GM12892 (cell line): ENCODE measurements at regions not wholly inside any gene's neighbourhood (a gene's known extent, or its start where the extent isn't known, plus 50 kb on each side); places are given as distances from the start of the nearest gene placed in this dataset.

Experiments used
- DNase-seq: peaks from one replicate; pipeline ENCODE4 v3.0.0; 2011; ENCODE audit not compliant: insufficient read length
- FAIRE-seq: peaks from 2 replicates; lab custom pipeline; 2011; peaks lifted over from hg19 to GRCh38; lab: Jason Lieb, UNC
- POLR2A ChIP-seq: IDR thresholded peaks from 2 replicates; pipeline ENCODE4 v1.6.1; 2011; ENCODE audit warnings: low read depth, low read length, control low read depth
- POLR2AphosphoS5 ChIP-seq: IDR thresholded peaks from 2 replicates; pipeline ENCODE4 v1.6.1; 2011; ENCODE audit warnings: low read depth, low read length, control low read depth
- TAF1 ChIP-seq: IDR thresholded peaks from 2 replicates; pipeline ENCODE4 v1.6.1; 2011; ENCODE audit warnings: low read depth, mild to moderate bottlenecking, control low read depth, low read length, borderline replicate concordance

- DNase-seq = no peak
- FAIRE-seq = no peak
- TF ChIP-seq POLR2A (no peak), TAF1 (no peak), POLR2AphosphoS5 (no peak)
These were observed 51.1 kb upstream of the TMEM33 start for GRCh38 chr4:41883988-41884734.

GRCh38 chr4:41882625-41883347, 52.4 kb upstream of the TMEM33 start:
- TF ChIP-seq POLR2A = no peak
- no peak for TF ChIP-seq TAF1
- TF ChIP-seq POLR2AphosphoS5 = no peak
- DNase-seq (peak; percentile 68), FAIRE-seq (peak; percentile 58)

DNA sequence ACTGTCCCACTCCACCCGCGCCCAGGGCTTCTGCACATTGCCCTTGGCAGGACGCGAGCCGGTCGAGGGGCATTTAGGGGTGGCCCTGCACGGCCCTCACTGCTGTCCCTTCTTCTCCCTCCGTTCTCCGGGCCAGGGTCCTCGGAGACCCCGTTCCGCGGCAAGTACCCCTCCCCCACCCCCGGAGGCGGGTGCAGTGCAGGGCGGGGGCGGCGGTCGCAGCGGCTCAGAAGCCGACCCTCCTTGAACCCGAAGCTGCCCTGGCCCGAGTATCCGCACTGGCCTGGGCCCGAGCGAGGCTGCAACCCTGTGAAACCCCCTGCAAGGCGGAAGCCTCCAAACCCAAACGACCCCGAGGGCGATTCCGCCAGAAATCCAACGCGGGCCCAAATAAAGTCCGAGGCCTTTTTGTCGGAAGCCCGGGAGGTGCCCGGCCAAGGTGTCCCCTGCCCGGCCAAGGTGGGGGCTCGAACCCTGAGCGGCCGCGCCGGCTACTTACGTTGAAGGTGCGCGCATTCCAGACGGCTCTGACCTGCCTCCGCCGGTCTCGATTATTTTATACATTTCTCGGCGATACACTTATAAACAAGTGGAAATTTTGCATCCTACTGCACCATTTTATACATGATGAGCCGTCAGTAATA, 53.1 kb upstream of the TMEM33 start:
- TF ChIP-seq TAF1 (no peak), POLR2AphosphoS5 (no peak), POLR2A (no peak)
- DNase-seq (no peak), FAIRE-seq (no peak)

DNA sequence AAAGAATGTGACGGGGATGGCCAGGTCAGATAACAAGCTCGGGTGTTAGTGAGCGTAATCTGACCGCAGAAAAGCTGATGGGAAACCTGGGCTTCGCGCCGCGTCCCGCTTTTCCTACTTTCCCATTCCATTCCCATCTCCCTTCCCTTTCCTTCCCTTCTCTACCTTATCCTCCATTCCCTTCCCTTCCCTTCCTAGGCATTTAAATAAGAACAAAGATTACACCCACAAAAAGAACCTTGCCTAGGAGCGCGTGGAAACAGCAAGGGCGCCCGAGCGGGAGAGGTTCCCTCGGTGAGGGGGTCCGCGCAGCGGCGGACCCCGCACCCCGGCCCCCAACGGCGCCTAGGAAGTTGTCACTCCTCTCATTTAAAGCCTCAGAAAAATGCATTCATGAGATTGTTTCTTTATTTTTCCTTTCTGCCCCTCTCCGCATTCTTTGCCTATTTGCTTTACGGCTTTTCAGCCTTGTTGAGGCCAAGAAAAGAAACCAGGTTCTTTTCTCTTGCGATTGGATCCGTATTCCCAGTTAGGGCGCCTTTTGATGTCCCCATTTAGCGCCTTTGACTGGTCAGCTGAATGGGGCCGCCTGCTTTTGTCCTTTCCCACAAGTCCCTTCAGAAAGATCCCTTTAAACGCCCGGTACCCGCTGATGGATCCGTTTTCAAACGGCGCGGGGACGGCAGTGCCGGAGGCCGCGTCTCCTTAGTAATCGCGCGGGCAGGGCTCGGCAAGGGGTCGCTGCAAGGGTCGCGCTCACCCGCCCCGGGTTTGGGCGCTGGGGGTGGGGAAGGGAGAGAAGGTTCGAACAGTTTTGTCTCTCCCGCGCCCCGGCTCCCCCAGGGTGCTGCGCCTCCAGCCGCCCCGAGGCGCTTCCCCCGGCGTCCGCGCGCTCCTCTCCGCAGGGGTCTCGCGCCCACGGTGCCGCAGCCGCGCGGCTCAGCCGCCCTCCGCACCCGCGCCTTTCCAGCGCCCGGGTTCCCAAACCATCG, 54.1 kb upstream of the TMEM33 start:
- no peak for TF ChIP-seq POLR2AphosphoS5
- DNase-seq (no peak), FAIRE-seq (no peak)

DNA sequence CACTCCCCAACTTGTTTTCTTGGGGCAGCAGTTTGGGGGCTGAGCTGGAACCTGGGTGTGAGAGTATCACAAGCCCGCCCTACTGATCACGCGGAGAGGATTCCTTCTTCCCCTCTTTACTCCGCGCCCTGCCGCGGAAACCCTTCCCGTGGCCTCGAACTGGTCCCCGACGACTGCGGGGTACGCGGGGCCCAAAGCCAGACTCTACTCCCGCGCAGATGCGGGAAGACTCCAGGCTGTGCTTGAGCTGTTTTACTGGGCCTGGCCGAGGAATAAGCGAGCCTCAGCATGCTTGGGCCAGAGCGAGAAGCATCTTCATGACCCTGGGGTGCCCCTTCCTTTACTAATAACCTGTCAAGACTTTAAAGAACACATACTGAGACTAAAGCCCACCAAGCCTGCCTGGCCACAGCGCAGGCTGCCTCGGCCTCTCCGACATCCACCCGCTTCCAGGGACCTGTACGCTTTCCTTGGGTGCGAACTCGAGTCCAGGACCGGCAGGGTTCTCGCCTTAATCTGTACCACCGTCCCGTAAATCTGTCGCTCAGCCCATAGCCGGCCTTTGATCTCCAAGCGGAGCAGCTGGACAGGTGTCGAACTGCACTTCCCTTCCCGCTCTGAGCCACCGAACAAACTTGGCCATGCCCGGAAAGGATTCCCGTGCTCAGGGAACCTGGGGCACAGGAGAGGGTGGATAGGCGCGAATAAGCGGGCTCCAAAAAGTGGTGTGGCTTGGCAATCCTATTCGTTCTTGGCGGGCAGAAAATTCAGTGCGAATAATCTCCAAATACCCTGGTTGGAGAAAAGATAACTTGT, 55.0 kb upstream of the TMEM33 start:
- TF ChIP-seq POLR2AphosphoS5 (no peak), POLR2A (no peak), TAF1 (no peak)
- no peak for DNase-seq
- no peak for FAIRE-seq

GRCh38 chr4:41879552-41879951, 55.7 kb upstream of the TMEM33 start:
- FAIRE-seq = no peak
- TF ChIP-seq POLR2A = no peak

DNA sequence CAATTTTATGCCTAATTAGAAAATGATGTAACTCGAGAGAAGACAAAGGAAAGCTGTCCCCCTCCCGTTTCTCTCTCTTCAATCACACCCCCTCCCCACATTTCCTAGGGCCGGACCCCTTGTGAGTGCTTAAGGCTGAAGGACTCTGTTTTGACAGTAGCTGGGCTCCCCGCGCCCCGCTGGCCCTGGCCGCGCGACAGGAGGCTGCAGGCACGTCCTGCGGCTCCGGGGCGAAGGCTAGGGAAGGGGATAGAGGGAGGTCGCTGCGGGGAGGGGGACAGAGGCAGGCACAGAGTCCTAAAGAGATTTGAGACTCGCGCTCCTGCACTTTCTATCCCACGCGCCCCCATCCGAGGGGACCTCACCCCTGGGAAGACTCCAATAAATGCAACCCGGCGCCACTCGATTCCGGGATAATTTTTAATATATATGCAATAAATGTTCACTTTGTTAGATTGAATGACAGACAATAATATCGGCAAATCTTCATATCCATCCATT, 56.2 kb upstream of the TMEM33 start:
- TF ChIP-seq POLR2A (no peak), TAF1 (no peak), POLR2AphosphoS5 (no peak)
- FAIRE-seq (no peak), DNase-seq (no peak)

More at GRCh38 chr4:41879552-41879951, 55.7 kb upstream of the TMEM33 start:
- no peak for DNase-seq

- FAIRE-seq (no peak), DNase-seq (no peak)
- TF ChIP-seq POLR2A (no peak), TAF1 (no peak), POLR2AphosphoS5 (no peak)
These were observed 56.9 kb upstream of the TMEM33 start for GRCh38 chr4:41878170-41878969.

GRCh38 chr4:41877020-41877796, 58.0 kb upstream of the TMEM33 start:
- FAIRE-seq (no peak), DNase-seq (no peak)
- no peak for TF ChIP-seq POLR2AphosphoS5
- TF ChIP-seq TAF1 = no peak
- no peak for TF ChIP-seq POLR2A
